NCI-H446 (cell line): ENCODE measurements at regions not wholly inside any gene's neighbourhood (a gene's known extent, or its start where the extent isn't known, plus 50 kb on each side); places are given as distances from the start of the nearest gene placed in this dataset.
"Not testable (repeated sequence)": the region's sequence is repeated elsewhere in the genome, so short reads cannot be mapped to it uniquely, and the experiment has no call there.

Experiments used
- DNase-seq, 2 experiments: peaks; one replicate each; lab custom pipeline; 2025; lab: John Stamatoyannopoulos, UW

DNA sequence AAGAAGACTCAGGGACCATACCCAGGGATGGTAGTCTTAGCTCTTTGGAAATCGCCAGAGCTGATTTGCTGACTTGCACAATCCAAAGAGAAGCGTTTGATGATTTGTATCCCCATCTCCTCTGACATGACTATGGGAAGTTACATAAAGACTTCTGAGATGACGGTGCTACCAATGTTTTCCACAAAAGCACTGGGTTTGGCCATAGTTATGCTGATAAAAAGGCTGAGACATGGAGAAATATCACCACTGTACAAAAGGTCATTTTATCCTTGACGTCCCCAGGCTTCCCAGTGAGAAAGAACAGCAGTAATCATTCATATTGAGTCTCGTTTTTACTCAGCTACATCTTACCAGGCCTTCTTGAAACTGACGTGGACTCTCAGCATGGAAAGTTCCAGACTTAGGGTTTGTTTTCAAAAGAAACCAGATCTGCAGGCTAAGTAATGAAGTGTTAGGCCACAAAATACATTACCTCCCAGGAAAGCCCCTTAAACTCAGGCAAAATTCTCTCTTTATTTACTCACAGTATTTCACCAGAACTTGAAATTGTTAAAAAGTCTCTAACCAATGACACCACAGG, 370.3 kb upstream of the JARID2 start:
- DNase-seq = no peak

DNA sequence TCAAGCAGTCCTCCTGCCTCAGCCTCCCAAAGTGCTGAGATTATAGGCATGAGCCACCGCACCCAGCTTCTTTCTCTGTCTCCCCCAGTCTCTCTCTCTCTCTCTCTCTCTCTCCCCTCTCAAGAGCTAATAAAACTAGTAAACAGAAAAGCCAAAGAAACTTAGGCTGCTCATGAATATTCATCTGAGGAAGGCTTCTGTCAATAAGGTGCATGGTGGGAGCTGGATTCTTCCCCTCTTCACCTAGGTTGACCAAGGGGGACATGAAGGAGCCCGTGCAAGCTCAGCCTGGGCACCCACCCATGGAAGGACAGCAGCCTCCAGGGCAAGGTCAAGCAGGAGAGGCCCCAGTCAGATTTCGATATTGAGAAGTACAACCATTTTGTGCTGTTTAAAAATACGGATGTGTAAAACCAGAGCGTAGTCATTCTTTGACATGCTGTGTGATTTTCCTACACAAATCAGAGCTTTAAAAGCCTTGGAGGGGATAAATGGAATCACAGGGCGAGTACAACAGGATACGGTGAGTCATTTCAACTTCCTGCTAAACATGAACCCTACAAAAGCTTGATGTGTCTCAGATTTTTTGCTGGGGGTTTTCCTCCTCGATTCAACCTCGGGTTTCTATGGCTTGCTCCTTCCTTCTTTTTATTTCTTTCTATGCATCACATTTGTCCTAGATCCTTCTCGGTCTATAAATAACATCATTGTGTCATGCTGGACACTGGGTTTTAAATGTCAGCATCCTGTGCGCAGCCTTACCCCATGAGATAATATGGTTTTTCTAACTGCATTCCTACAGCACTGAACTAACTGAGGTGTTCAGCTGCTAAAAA, 368.9 kb upstream of the JARID2 start:
- no peak for DNase-seq

DNA sequence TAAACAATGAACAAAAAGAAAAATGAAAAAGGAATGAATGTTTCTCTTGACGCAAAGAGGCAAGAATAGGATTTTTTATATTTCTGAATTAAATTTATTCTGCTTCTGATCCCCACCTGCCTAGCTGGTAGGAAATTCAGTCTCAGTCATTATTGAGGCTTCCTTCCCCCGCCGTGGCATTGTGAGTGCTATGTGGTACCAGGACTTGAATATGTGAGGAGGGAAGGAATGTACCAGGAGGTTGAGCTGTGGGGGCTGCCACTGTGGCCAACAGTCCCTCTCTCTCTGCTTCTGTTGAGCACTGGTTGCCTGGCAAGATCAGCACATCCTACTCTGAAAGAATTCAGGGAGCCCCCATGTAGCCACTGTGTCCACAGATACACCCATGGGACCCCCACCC, 368.1 kb upstream of the JARID2 start:
- DNase-seq = no peak

DNA sequence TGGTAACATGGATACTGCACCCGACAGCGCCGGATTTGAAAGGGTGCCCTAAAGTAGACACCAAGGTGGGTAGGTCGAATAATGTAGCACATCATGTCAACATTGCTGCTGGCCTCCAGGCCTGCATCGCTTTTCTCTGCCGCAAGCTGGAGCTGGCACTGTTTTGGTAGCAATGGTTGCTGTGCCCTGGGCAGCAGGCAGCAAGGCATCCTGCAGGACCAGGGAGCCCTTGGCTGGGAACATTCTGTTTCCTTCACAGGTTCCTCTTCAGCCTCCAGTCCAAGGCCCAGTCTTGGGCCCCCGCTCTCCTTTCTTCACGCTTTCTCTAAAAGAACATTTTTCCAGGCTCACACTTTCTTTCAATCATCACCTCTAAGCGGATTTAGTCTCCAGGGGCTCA, 365.8 kb upstream of the JARID2 start:
- no peak for DNase-seq

DNA sequence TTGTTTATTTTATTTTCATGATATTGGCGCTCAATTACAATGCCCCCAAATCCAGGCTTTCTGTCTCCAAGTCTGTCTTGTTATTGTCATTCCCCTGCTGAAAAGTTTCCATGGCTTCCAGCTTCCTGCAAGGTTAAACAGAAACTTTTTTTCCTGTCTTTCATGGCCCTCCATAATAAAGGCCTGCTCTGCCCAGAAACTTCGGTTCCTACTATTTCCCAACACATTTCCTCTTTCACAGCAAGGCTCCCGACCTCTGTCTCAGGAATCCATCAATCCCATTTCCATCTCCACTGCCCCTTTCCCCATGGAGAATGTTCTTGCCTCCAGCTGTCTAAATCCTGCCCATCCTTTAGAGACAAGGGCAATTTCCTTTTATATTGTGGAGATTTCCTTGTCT, 365.2 kb upstream of the JARID2 start:
- DNase-seq = no peak

DNA sequence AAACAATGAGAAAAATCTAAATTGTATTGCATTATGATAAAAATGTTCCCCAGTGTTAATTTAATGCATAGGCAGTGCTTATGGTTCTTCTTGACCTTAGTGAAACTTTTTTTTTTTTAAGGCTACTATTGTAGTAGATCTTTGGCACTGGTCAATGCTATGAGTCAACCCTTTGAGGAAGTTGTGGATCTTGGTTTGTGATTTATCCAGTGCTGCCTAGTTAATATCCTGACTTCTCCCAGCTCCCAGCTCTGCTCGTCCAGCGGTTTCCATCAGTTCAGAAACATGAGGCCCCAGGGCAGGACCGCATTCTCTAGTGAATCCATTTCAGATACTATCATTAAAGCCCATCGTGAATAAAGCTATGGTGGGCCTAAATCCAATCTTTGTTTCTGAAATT, 364.5 kb upstream of the JARID2 start:
- no peak for DNase-seq

DNA sequence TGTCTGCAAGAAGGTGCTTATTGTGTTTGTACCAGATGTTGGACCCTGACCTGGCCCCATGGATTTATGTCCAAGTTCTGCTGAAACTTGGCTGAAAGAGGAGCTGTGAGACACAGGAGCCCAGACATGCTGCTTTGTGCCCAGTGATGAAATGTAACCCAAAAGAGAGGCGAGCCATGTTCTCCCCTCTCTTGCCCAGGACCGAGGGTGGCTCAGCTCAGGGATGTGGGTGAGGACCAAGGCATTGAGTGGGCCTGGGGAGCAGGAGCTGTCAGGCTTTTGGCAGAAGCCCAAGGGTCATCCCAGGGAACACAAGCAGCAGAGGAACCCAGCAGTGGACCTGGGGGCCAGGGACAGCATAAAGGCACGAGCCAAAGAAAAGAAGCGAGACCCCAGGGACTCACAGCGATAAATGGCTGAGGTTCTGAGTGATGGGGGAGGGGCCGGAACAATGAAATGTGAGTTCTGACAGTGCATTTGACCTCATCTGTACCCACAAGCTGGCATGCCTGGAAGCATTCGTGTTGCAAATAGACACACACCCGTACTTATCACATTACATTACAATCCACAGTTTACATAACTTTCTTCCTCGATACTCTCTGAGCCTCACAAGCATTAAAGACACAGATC, 363.4 kb upstream of the JARID2 start:
- DNase-seq = no peak

DNA sequence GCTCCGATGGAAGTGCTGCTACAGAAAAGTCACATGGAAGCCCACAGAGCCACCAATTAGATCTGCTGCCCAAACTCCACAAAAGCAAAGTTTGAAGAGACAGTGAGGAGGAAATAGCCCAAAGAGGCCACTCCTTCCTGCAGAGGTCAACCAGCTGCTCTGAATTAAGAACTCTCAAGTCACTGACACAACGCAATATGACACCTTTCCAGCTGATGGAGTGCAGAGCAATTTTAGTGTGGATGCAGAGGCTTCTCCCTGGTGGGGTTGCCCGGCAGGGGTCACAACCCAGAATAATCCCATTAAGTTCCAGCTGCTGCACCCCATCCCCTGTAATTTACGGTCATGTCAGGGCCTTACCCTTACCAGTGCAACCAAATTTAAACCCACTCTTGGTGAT, 361.9 kb upstream of the JARID2 start:
- DNase-seq = no peak

DNA sequence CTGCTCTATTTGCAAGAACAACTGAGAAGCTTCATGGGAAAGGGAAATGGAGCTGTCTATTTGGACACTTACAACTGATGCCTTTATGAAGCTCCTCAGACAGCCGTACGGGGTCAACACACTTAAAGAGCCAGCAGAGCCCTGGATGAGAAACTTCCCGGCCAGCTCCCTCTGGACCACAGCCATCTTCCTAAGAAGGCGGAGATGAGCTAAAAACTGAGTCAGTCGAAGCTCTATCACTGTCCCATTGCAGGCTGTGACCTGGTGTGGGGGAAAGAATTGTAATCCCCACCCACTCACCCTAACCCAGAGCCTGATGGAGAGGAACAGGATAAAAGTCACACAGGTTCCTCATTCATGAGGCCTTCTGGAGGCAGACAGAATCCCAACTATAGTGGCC, 360.4 kb upstream of the JARID2 start:
- no peak for DNase-seq

DNA sequence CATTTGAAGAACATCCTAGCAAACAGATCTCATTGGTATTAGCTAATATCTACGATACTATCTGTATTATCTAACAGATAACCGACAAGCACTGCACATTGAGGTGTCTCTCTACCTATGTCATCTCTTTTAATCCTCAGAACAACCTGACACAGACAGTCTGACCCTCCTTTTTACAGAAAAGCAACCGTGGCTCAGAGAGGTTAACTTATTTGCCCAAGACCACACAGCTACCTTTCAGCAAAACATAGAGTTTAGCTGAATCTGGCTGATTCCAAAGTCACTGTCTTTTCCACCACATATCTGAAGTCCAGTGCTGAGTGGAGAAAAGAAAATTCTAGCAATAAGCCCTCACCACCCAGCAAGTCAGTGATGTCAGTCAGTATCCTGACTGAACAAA, 358.7 kb upstream of the JARID2 start:
- no peak for DNase-seq

DNA sequence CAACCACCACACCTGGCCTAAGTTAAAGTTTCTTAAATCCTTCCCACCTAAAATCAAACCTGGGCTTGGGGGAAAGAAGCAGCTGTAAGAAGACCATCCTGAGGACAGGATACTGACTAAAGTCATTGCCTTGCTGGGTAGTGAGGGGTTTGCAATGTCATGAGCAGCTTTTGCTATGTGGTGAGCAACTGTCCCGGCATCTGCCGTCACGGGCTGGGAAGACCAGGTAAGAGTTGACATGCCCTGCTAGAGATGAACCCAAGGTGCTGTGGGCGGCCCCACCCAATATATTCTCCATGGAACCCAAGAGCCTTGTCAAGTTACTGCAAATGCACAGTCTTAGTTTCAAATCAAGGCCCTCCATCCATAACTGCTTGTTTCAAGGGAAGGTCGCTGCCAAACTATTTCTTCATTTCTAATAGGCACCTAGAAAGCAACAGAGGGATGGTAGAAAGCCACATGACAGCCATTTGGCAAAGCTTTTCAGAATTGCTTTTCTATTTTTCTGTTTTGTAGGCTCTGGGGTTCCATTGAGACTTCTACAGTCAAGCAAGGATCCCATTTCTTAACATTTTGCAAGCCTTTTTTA, 357.8 kb upstream of the JARID2 start:
- DNase-seq = no peak

DNA sequence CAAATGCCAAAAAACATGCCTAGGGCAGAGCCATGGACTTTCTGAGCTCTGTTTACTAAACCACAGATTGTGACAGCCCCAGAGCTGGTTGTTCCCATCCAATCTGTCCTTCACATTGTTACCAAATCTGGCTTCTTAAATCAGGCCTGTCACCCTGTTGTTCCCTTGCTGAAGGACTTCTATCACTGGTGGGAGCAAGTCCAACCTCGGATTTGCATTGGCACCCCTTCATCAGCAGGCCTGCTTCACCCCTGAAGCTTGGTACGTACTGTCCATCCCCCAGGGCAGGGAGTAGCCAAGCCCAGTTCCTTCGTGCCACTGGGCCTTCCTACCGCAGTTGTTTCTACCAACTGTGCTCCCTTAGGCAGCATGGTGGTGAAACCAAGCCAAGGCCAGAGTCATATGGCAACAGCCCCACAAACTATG, 357.3 kb upstream of the JARID2 start:
- DNase-seq = no peak

DNA sequence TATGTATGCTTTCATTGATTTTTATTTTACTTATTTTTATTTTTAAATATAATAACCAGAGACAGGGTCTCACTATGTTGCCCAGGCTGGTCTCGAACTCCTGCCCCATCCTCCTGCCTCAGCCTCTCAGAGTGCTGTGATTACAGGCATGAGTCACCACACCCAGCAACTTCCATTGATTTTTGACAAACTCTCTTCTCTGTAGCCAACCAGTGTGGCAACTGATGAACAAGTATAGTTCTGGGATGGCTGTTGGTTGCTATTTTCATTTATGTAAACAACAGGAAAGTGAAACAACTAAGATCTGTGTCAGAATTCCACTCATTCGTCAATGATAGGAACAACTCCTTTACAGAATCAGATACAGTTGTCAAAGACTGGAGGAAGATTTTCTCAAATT, 356.7 kb upstream of the JARID2 start:
- DNase-seq = no peak

DNA sequence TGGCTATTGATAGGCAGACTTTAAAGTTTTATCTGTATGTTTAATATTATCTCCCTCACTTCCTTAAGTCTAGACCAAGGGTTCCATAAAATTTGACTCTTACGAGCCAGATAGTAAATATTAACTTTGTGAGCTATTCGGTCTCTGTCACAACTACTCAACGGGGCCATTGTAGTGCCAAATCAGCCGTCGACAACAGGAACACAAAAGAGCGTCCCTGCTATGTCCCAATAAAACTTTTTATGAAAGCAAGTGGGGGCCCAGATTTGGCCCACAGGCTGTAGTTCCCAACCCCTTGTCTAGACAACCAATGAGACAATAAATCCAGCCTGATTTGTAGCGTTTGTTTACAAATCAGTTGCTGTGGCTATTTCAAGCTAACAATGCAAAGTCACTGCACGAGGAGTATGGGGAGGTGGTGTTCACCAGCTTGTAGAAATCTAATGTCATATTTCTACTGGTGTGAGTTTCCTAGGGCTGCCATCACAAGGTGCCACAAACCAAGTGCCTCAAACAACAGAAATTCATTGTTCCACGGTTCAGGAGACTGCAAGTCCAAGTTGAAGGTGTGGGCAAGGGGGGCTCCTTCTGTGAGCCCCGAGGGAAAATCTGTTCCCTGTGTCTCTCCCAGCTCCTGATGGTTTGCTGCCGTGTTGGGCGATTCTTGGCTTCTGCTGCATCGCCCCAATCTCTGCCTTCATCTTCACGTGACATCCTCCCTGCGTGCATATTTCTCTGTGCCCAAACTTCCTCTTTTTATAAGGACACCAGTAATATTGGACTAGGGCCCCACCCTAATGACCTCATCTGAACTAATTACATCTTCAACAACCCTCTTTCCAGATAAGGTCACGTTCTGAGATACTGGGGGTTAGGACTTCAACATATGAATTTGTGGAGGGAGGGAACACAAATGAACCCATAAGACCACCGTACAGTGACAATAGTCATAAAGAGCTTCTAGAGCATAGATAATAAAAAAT, 356.0 kb upstream of the JARID2 start:
- DNase-seq = no peak

DNA sequence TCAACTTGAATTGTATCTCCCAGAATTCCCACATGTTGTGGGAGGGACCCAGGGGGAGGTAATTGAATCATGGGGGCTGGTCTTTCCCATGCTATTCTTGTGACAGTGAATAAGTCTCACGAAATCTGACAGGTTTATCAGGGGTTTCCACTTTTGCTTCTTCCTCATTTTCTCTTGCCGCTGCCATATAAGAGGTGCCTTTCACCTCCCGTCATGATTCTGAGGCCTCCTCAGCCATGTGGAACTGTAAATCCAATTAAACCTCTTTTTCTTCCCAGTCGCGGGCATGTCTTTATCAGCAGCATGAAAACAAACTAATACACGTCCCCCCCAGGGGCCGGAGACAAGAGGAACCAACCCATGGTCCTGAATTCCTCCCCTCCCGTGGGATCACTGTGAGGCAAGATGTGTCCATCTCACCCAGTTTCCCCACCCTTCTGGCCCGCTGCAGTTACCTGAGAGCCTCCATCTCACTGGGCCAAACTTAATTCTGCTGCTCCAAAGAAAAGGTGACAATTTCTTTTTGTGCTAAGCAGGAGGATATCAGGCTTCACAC, 354.0 kb upstream of the JARID2 start:
- not testable (repeated sequence) for DNase-seq

DNA sequence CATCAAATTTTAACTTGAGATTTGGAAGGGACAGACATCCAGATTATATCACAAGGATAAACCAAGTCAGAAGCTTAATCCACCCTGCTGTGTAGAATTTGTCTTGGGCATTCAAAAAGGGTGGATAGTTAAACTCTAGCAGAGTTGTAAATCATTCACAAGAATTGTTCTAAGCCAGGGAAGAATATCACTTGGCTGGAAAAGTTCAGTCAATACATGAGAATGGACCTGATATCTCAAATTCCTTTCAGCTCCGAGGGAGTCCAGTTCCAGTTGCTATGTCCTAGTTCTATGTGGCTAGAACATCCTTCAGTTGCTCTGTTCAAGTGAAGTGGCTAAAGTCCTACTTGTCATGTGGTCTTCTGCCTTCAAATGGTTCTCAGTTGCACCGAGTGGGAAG, 351.8 kb upstream of the JARID2 start:
- no peak for DNase-seq

DNA sequence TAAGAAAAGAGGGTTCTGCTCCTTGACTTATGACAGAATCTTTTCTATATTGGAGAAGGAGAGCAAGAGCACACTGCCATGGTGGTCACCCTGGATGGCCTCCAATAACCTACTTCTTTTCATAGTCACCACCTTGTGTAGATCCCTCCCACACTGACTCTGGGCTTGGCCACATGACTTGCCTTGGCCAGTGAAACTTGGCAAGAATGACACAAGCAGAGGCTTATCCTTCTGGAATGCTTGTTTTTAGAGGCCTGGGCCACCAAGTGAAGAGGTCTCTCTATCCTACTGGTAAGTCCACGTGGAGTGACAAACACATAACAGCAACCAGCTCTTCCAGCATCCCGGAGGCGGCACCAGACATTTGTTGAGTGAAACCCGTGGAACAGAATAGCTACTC, 349.4 kb upstream of the JARID2 start:
- DNase-seq = no peak

DNA sequence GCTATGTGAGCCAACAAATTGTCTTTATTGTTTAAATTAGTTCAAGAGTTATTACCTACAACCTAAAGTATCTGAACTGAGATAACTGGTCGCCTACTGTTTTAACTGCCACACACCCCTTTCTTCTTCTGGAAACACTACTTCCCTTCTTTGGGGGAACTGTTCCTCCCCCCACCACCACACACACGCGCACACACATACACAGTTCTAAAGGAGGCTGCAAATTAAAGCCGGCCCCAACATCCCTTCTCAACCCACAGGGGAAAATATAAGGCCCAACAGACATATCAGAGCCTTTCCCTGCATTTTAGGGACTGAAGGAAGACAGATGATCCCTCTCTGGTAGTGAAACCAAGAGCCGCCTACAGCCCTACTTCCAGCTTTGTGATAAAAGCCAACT, 348.0 kb upstream of the JARID2 start:
- no peak for DNase-seq

DNA sequence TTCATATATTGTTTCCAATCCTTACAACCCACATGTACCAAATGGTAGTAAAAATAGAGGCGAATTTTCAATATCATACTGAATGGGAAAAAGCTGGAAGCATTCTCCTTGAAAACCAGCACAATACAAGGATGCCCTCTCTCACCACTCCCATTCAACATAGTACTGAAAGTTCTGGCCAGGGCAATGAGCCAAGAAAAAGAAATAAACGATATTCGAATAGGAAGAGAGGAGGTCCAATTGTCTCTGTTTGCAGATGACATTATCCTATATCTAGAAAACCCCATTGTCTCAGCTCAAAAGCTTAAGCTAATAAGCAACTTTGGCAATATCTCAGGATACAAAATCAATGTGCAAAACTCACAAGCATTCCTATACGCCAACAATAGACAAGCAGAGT, 346.4 kb upstream of the JARID2 start:
- not testable (repeated sequence) for DNase-seq

DNA sequence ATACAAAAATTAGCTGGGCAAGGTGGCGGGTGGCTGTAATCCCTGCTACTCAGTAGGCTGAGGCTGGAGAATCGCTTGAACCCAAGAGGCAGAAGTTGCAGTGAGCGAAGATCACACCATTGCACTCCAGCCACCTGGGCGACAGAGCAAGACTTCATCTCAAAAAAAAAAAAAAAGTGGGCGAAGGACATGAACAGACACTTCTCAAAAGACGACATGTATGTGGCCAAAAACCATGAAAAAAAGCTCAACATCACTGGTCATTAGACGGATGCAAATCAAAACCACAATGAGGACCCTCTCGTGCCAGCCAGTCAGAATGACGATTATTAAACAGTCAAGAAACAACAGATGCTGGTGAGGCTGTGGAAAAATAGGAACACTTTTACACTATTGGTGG, 344.9 kb upstream of the JARID2 start:
- DNase-seq = no peak
